GM12878 (cell line): ENCODE measurements at regions not wholly inside any gene's neighbourhood (a gene's known extent, or its start where the extent isn't known, plus 50 kb on each side); places are given as distances from the start of the nearest gene placed in this dataset.
"Not testable (repeated sequence)": the region's sequence is repeated elsewhere in the genome, so short reads cannot be mapped to it uniquely, and the experiment has no call there.

ENCODE experiments used
- ATAC-seq: fragments of 200-7000 bp; cut with Tn5 transposase; 3 replicates; pipeline ENCODE4 v1.9.1; 2020; ENCODE audit warnings: mild to moderate bottlenecking, moderate library complexity
- BruUV-seq: library from RNA; stranded (reverse); fragments of 400-500 nt; replicated peaks from 2 replicates; lab custom pipeline; 2021; lab: Mats Ljungman, UMichigan
- CTCF ChIA-PET: fragments of 300-600 bp; sonication (Branson Sonifier 250); formaldehyde crosslinking; extraction: SDS; loops from one replicate; lab custom pipeline; 2021; ENCODE audit warnings: inconsistent platforms; lab: Yijun Ruan, JAX
- POLR2A ChIA-PET: fragments of 350-600 bp; formaldehyde crosslinking; extraction: SDS; loops from one replicate; lab custom pipeline; 2021; ENCODE audit warnings: inconsistent platforms; lab: Charles Lee
- RAD21 ChIA-PET: fragments of 300-600 bp; sonication (Branson Sonifier 250); formaldehyde crosslinking; loops from one replicate; lab custom pipeline; 2023; ENCODE audit warnings: antibody characterized with exemption; ENCODE audit not compliant: unreplicated experiment; lab: Charles Lee
- SMC1A ChIA-PET: fragments of 300-600 bp; sonication (Branson Sonifier 250); formaldehyde crosslinking; loops from one replicate; lab custom pipeline; 2023; ENCODE audit not compliant: unreplicated experiment, uncharacterized antibody; lab: Charles Lee
- DNase-seq: peaks from one replicate; pipeline ENCODE4 v3.0.0-alpha.2; 2011; ENCODE audit warnings: low read depth, low spot score
- FAIRE-seq: peaks from 3 replicates; lab custom pipeline; 2011; peaks lifted over from hg19 to GRCh38; lab: Jason Lieb, UNC
- H2AFZ ChIP-seq: 2 replicates; pipeline ENCODE4 v1.6.0; 2011; ENCODE audit warnings: low read depth, low read length, control low read depth; ENCODE audit not compliant: control insufficient read depth
- H3K27ac ChIP-seq: 2 replicates; pipeline ENCODE4 v1.5.1; 2011; ENCODE audit warnings: control low read depth; ENCODE audit not compliant: control insufficient read depth, insufficient read depth
- H3K27me3 ChIP-seq, 2 experiments: replicated peaks in 1 of 2; 2 replicates each; pipeline versions ENCODE4 v1.6.0 to v1.6.1; 2011; ENCODE audit warnings: low read length in 1 of 2; ENCODE audit not compliant: control insufficient read depth in 2 of 2, insufficient read depth in 2 of 2
- H3K36me3 ChIP-seq, 2 experiments: 2 replicates each; pipeline ENCODE4 v1.5.1; 2011; ENCODE audit warnings: low read length in 1 of 2; ENCODE audit not compliant: control insufficient read depth in 2 of 2, insufficient read depth in 2 of 2
- H3K4me1 ChIP-seq: 2 replicates; pipeline ENCODE4 v1.6.1; 2011; ENCODE audit warnings: mild to moderate bottlenecking, low read length, moderate library complexity, mixed read lengths; ENCODE audit not compliant: control insufficient read depth, insufficient read depth
- H3K4me2 ChIP-seq: 2 replicates; pipeline ENCODE4 v1.6.0; 2011; ENCODE audit warnings: control low read depth; ENCODE audit not compliant: control insufficient read depth, insufficient read depth
- H3K4me3 ChIP-seq: fragments of 200-600 bp; sonication (generic); 2 replicates; pipeline ENCODE4 v1.5.1; 2016
- H3K79me2 ChIP-seq: 2 replicates; pipeline ENCODE4 v1.6.0; 2011; ENCODE audit warnings: low read length; ENCODE audit not compliant: control insufficient read depth, insufficient read depth
- H3K9ac ChIP-seq: 2 replicates; pipeline ENCODE4 v1.8.0; 2011; ENCODE audit warnings: low read length, control low read depth, mixed read lengths; ENCODE audit not compliant: control insufficient read depth, insufficient read depth
- H3K9me3 ChIP-seq: replicated peaks from 3 replicates; pipeline ENCODE4 v1.5.1; 2011; ENCODE audit warnings: mild to moderate bottlenecking, low read length; ENCODE audit not compliant: control insufficient read depth, insufficient read depth
- H4K20me1 ChIP-seq: 2 replicates; pipeline ENCODE4 v1.6.0; 2011; ENCODE audit not compliant: control insufficient read depth, insufficient read depth
- BHLHE40 ChIP-seq, 2 experiments: fragments of 450-650 bp in 1 of 2; IDR thresholded peaks; 2 replicates each; pipeline ENCODE4 v1.6.1; 2011 to 2017; ENCODE audit warnings: low read depth in 2 of 2, borderline replicate concordance in 1 of 2, improper control_type of control experiment in 1 of 2, low read length in 1 of 2, mild to moderate bottlenecking in 1 of 2
- CREM ChIP-seq: IDR thresholded peaks from 2 replicates; pipeline ENCODE4 v1.6.1; 2014; ENCODE audit warnings: antibody characterized with exemption, low read depth
- EP300 ChIP-seq, 2 experiments: fragments of 150-350 bp in 1 of 2; IDR thresholded peaks; 2 replicates each; pipeline ENCODE4 v1.6.1; 2011 to 2012; ENCODE audit warnings: low read depth in 2 of 2, low read length in 2 of 2, borderline replicate concordance in 1 of 2, improper control_type of control experiment in 1 of 2, inconsistent platforms in 1 of 2; ENCODE audit not compliant: control insufficient read depth in 1 of 2
- EZH2 ChIP-seq: IDR thresholded peaks from 2 replicates; pipeline ENCODE4 v1.6.1; 2012; ENCODE audit warnings: low read depth, mild to moderate bottlenecking, control low read depth, inconsistent platforms, low read length, borderline replicate concordance; ENCODE audit not compliant: control insufficient read depth
- MAX ChIP-seq: IDR thresholded peaks from 2 replicates; pipeline ENCODE4 v1.6.1; 2012; ENCODE audit warnings: low read depth, low read length, improper control_type of control experiment
- NFYB ChIP-seq: IDR thresholded peaks from 2 replicates; pipeline ENCODE4 v1.6.1; 2011; ENCODE audit warnings: low read depth, mild to moderate bottlenecking, low read length, improper control_type of control experiment, moderate library complexity; ENCODE audit not compliant: insufficient read depth
- PAX8 ChIP-seq: fragments of 450-650 bp; IDR thresholded peaks from 2 replicates; pipeline ENCODE4 v1.6.1; 2017; ENCODE audit warnings: mild to moderate bottlenecking, moderate library complexity
- SIN3A ChIP-seq: IDR thresholded peaks from 2 replicates; pipeline ENCODE4 v1.6.1; 2012; ENCODE audit warnings: low read depth, low read length, improper control_type of control experiment
- SIX5 ChIP-seq: IDR thresholded peaks from 2 replicates; pipeline ENCODE4 v1.6.1; 2011; ENCODE audit warnings: mild to moderate bottlenecking, low read depth, low read length, moderate library complexity; ENCODE audit not compliant: severe bottlenecking
- SMAD5 ChIP-seq: IDR thresholded peaks from 2 replicates; pipeline ENCODE4 v1.6.1; 2016; ENCODE audit warnings: antibody characterized with exemption, low read depth
- STAT1 ChIP-seq: fragments of 450-650 bp; conservative IDR thresholded peaks from 2 replicates; pipeline ENCODE4 v1.6.1; 2014; ENCODE audit warnings: antibody characterized with exemption, mild to moderate bottlenecking
- TBL1XR1 ChIP-seq: IDR thresholded peaks from 2 replicates; pipeline ENCODE4 v1.6.1; 2012; ENCODE audit warnings: low read depth, low read length, improper control_type of control experiment
- TCF12 ChIP-seq: IDR thresholded peaks from 2 replicates; pipeline ENCODE4 v1.6.1; 2011; ENCODE audit warnings: low read depth, mild to moderate bottlenecking, low read length
- USF2 ChIP-seq: IDR thresholded peaks from 2 replicates; pipeline ENCODE4 v1.6.1; 2011; ENCODE audit warnings: low read depth, low read length, improper control_type of control experiment, borderline replicate concordance
- YY1 ChIP-seq: IDR thresholded peaks from 2 replicates; pipeline ENCODE4 v1.6.1; 2011; ENCODE audit warnings: low read depth, mild to moderate bottlenecking, low read length
- ZNF622 ChIP-seq: fragments of 450-650 bp; IDR thresholded peaks from 2 replicates; pipeline ENCODE4 v1.6.1; 2017; ENCODE audit warnings: mild to moderate bottlenecking, inconsistent platforms
- WGBS: methylation state at CpG from one replicate; pipeline ENCODE4 v1.1.6; 2016; ENCODE audit warnings: low lambda C conversion rate; ENCODE audit not compliant: insufficient replicate concordance, insufficient coverage; ENCODE audit errors: missing lambda C conversion rate; 5-methylcytosine and 5-hydroxymethylcytosine counted together
- in situ Hi-C: fragments of 300-500 bp; cut with MboI; formaldehyde crosslinking; loops from 9 replicates; pipeline ENCODE4 v1.14.3; 2018; ENCODE audit warnings: mixed read lengths
- intact Hi-C: fragments of 100-400 bp; cut with micrococcal nuclease; formaldehyde crosslinking; loops from one replicate; pipeline ENCODE4 v1.14.2; 2022; ENCODE audit not compliant: unreplicated experiment

- TF ChIP-seq SIX5 (no peak), SMAD5 (no peak), USF2 (no peak), YY1 (no peak), TBL1XR1 (no peak), NFYB (no peak), EP300 (IDR thresholded peaks at IDR 0.05; ENCODE audit: borderline replicate concordance in 1 of 2, control insufficient read depth in 1 of 2, low read depth in 2 of 2, low read length in 2 of 2) (no peak), TCF12 (no peak), BHLHE40 (IDR thresholded peaks at IDR 0.05; ENCODE audit: borderline replicate concordance in 1 of 2, low read depth in 2 of 2, low read length in 1 of 2) (no peak), PAX8 (no peak)
- TF ChIP-seq, all 136 proteins: peak for 0
Observed at GRCh38 chr4:31194823-31195222, 474.7 kb downstream of the PCDH7 start (continued).

GRCh38 chr4:31199644-31200043 is 479.5 kb downstream of the PCDH7 start:
- Histone ChIP-seq H3K4me3 (no peak overlapping the region), H3K27me3 (no peaks in the 10 kb centered on the region), H2AFZ (no peak overlapping the region), H3K9me3 (no peaks in the 10 kb centered on the region; the same call in 2 of the 3 replicates), H3K4me2 (no peak overlapping the region), H3K79me2 (no peaks in the 10 kb centered on the region), H4K20me1 (no peaks in the 10 kb centered on the region), H3K9ac (no peak overlapping the region), H3K27ac (no peak overlapping the region), H3K36me3 (no peaks in the 10 kb centered on the region), H3K4me1 (no peaks in the 10 kb centered on the region)
- SMC1A ChIA-PET, result no interaction called here
- CTCF ChIA-PET, result no interaction called here
- DNase-seq (no peak), ATAC-seq (no peak), FAIRE-seq (no peak)
- 7% methylated on average over 5 of the region's 5 CpGs for WGBS
- POLR2A ChIA-PET, result no interaction called here
- in situ Hi-C loops (no loop called here), intact Hi-C loops (no loop called here)
- BruUV-seq, result no TSS peak
- TF ChIP-seq MAX (no peak), EZH2 (no peak), SIN3A (no peak), SMAD5 (no peak), STAT1 (no peak), ZNF622 (no peak), CREM (no peak)
- RAD21 ChIA-PET, result no interaction called here

GRCh38 chr4:31202054-31202453 is 481.9 kb downstream of the PCDH7 start:
- in situ Hi-C loops, CTCF ChIA-PET, H2AFZ ChIP-seq, H3K4me2 ChIP-seq, H3K27ac ChIP-seq, FAIRE-seq, H3K9me3 ChIP-seq, H3K4me1 ChIP-seq, H3K4me3 ChIP-seq, BruUV-seq, H3K27me3 ChIP-seq, H3K36me3 ChIP-seq, DNase-seq, H4K20me1 ChIP-seq, POLR2A ChIA-PET, intact Hi-C loops, H3K79me2 ChIP-seq, H3K9ac ChIP-seq, RAD21 ChIA-PET: not testable (repeated sequence)
- peak; percentile 26; the same call in 2 of the 3 replicates for ATAC-seq
- SMC1A ChIA-PET, result interaction anchor here (0.6 kb wide), 1 partner anchor 916 kb away, joined by 3 read pairs; no protein-coding TSS in a partner anchor
- 59% methylated on average over 9 of the region's 9 CpGs for WGBS
